ENCODE measurements at regions not wholly inside any gene's neighbourhood (a gene's known extent, or its start where the extent isn't known, plus 50 kb on each side); places are given as distances from the start of the nearest gene placed in this dataset.

DNA sequence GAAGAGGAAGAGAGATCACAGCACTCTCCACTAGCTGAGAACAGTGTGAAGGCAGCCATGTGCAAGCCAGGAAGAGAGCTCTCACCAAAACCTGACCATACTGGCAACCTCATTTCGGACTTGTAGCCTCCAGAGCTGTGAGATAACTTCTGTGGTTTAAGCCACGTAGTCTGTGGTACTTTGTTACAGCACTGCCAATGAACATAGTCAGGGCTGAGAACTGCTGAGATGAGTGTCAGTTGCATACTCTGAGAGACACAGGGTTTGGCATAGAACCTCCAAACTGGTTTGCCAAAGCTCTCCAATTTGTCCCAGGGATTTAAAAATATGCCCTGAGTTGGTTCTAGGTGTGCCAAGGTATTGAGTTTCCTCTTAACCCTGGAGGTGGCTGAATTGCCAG is 218.6 kb downstream of the ATP23 start:
- Histone ChIP-seq H3K9ac (ENCODE audit: insufficient read depth, low read length, poor library complexity, severe bottlenecking) (no peak overlapping the region), H3K4me3 (replicated peaks in 1 of 3; ENCODE audit: low read depth in 2 of 3, low read length in 3 of 3) (no peak overlapping the region), H4K20me1 (ENCODE audit: insufficient read depth, low read length) (no peaks in the 10 kb centered on the region), H3K79me2 (ENCODE audit: insufficient read depth, low read length) (no peaks in the 10 kb centered on the region), H3K4me2 (replicated peaks; ENCODE audit: extremely low read depth, low read length, poor library complexity, severe bottlenecking) (no peak overlapping the region), H2AFZ (ENCODE audit: insufficient read depth, low read depth, low read length, poor library complexity, severe bottlenecking) (no peak overlapping the region), H3K27me3 (ENCODE audit: control insufficient read depth in 2 of 2, insufficient read depth in 2 of 2, low read length in 2 of 2) (no peaks in the 10 kb centered on the region), H3K27ac (ENCODE audit: low read depth in 1 of 2, low read length in 2 of 2) (no peak overlapping the region), H3K36me3 (replicated peaks in 1 of 2; ENCODE audit: control insufficient read depth in 1 of 2, insufficient read depth in 2 of 2, low read length in 2 of 2) (no peaks in the 10 kb centered on the region), H3K9me3 (replicated peaks in 1 of 2; ENCODE audit: control insufficient read depth in 1 of 2, insufficient read depth in 1 of 2, low read length in 2 of 2) (no peaks in the 10 kb centered on the region), H3K4me1 (ENCODE audit: control insufficient read depth in 1 of 2, insufficient read depth in 2 of 2, low read length in 2 of 2) (no peaks in the 10 kb centered on the region)
- no peaks in the 10 kb centered on the region for H3K4me1 Mint-ChIP-seq
- peaks cover 0 to 1% (median 0%) of the 10 kb centered on the region in 3 donors for H3K27me3 Mint-ChIP-seq (ENCODE audit: low read depth in 3 of 3)
- intact Hi-C loops (cut with micrococcal nuclease): no loop called here
- peaks cover 0 to 10% (median 0%) of the 10 kb centered on the region in 7 donors for H3K9me3 Mint-ChIP-seq
- 86% methylated on average over 2 of the region's 2 CpGs for WGBS (ENCODE audit: insufficient coverage)
- TF ChIP-seq, protein P1, sequence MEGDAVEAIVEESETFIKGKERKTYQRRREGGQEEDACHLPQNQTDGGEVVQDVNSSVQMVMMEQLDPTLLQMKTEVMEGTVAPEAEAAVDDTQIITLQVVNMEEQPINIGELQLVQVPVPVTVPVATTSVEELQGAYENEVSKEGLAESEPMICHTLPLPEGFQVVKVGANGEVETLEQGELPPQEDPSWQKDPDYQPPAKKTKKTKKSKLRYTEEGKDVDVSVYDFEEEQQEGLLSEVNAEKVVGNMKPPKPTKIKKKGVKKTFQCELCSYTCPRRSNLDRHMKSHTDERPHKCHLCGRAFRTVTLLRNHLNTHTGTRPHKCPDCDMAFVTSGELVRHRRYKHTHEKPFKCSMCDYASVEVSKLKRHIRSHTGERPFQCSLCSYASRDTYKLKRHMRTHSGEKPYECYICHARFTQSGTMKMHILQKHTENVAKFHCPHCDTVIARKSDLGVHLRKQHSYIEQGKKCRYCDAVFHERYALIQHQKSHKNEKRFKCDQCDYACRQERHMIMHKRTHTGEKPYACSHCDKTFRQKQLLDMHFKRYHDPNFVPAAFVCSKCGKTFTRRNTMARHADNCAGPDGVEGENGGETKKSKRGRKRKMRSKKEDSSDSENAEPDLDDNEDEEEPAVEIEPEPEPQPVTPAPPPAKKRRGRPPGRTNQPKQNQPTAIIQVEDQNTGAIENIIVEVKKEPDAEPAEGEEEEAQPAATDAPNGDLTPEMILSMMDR (IDR thresholded peaks at IDR 0.05): no peak
- H3K36me3 Mint-ChIP-seq: no peaks in the 10 kb centered on the region
- no peak overlapping the region for H3K27ac Mint-ChIP-seq
- no peak overlapping the region for H3K4me3 Mint-ChIP-seq
- no peak for DNase-seq

DNA sequence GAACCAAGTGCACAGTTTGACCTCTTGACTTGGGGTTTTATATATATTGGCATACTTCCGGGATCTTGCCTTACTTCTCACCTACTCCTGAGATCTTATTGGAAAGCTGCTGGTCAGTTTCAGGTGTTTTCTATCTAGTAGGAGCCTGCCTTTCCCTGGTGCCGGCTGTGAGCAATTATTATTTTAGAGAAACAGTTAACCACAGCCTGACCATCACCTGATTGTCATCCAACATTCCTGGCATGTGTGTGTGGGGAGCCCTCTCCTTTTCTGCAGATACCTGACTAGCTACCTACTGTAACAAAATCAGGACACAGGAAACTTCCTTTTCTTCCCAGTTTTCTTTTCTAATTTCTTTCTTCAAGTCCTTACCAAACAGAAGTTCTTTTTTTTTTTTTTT is 220.4 kb downstream of the ATP23 start:
- WGBS (ENCODE audit: insufficient coverage): no CpG with 5 or more reads among the region's 2 CpGs

More for the DNA sequence above, 220.4 kb downstream of the ATP23 start:
- no peaks in the 10 kb centered on the region for H4K20me1 ChIP-seq (ENCODE audit: insufficient read depth, low read length)
- TF ChIP-seq, protein P1 (IDR thresholded peaks at IDR 0.05): no peak
- Mint-ChIP-seq H3K27ac (no peak overlapping the region), H3K36me3 (no peaks in the 10 kb centered on the region), H3K27me3 (ENCODE audit: low read depth in 3 of 3) (peaks cover 0 to 1% (median under 1%) of the 10 kb centered on the region in 3 donors), H3K9me3 (peaks cover 0 to 8% (median 3%) of the 10 kb centered on the region in 7 donors), H3K4me1 (no peaks in the 10 kb centered on the region), H3K4me3 (no peak overlapping the region)
- no peaks in the 10 kb centered on the region for H3K27me3 ChIP-seq (ENCODE audit: control insufficient read depth in 2 of 2, insufficient read depth in 2 of 2, low read length in 2 of 2)
- no peaks in the 10 kb centered on the region for H3K4me1 ChIP-seq (ENCODE audit: control insufficient read depth in 1 of 2, insufficient read depth in 2 of 2, low read length in 2 of 2)
- H2AFZ ChIP-seq (ENCODE audit: insufficient read depth, low read depth, low read length, poor library complexity, severe bottlenecking): no peak overlapping the region
- intact Hi-C loops (cut with micrococcal nuclease): no loop called here
- H3K27ac ChIP-seq (ENCODE audit: low read depth in 1 of 2, low read length in 2 of 2): no peak overlapping the region
- no peaks in the 10 kb centered on the region for H3K9me3 ChIP-seq (replicated peaks in 1 of 2; ENCODE audit: control insufficient read depth in 1 of 2, insufficient read depth in 1 of 2, low read length in 2 of 2)
- no peak overlapping the region for H3K9ac ChIP-seq (ENCODE audit: insufficient read depth, low read length, poor library complexity, severe bottlenecking)
- H3K4me3 ChIP-seq (replicated peaks in 1 of 3; ENCODE audit: low read depth in 2 of 3, low read length in 3 of 3): no peak overlapping the region
- DNase-seq: no peak
- no peak overlapping the region for H3K4me2 ChIP-seq (replicated peaks; ENCODE audit: extremely low read depth, low read length, poor library complexity, severe bottlenecking)
- H3K79me2 ChIP-seq (ENCODE audit: insufficient read depth, low read length): no peaks in the 10 kb centered on the region
- no peaks in the 10 kb centered on the region for H3K36me3 ChIP-seq (replicated peaks in 1 of 2; ENCODE audit: control insufficient read depth in 1 of 2, insufficient read depth in 2 of 2, low read length in 2 of 2)

Data from CD14-positive monocyte (primary cell).